Stomach (tissue), 8 donors: ENCODE measurements at regions not wholly inside any gene's neighbourhood (a gene's known extent, or its start where the extent isn't known, plus 50 kb on each side); places are given as distances from the start of the nearest gene placed in this dataset.

Experiments
- DNase-seq, 2 donors: peaks; one replicate each; pipeline versions ENCODE4 v3.0.0 to v3.0.0-alpha.2; 2013 to 2019
- H3K27ac ChIP-seq, 5 donors: fragments of 200-600 bp in 4 of 5; sonication (generic) in 4 of 5; one replicate each; pipeline ENCODE4 v1.5.1; 2013 to 2019; ENCODE audit warnings: mild to moderate bottlenecking in 1 of 5, moderate library complexity in 1 of 5
- H3K27me3 ChIP-seq, 3 donors: fragments of 200-600 bp; sonication (generic); one replicate each; pipeline ENCODE4 v1.5.1; 2017 to 2019; ENCODE audit warnings: mixed run types in 1 of 3
- H3K36me3 ChIP-seq, 4 donors: fragments of 200-600 bp; sonication (generic); 1 replicate in 3 of 4; 2 replicates in 1 of 4; pipeline ENCODE4 v1.5.1; 2016 to 2019
- H3K4me1 ChIP-seq, 4 donors: fragments of 200-600 bp; sonication (generic); one replicate each; pipeline ENCODE4 v1.5.1; 2016 to 2019
- H3K4me3 ChIP-seq, 4 donors: fragments of 200-600 bp; sonication (generic) in 3 of 4; one replicate each; pipeline ENCODE4 v1.5.1; 2016 to 2019; ENCODE audit warnings: mild to moderate bottlenecking in 1 of 4
- H3K9me3 ChIP-seq, 4 donors: fragments of 200-600 bp; sonication (generic); one replicate each; pipeline ENCODE4 v1.5.1; 2016 to 2019
- EP300 ChIP-seq: sonication (generic); formaldehyde crosslinking; IDR thresholded peaks from one replicate; pipeline ENCODE4 v1.6.1; 2017; ENCODE audit warnings: antibody characterized with exemption
- POLR2A ChIP-seq, 4 donors: fragments of 450-650 bp; IDR thresholded peaks; one replicate each; pipeline ENCODE4 v1.6.1; 2016; ENCODE audit warnings: antibody characterized with exemption in 4 of 4, control low read depth in 2 of 4, mild to moderate bottlenecking in 1 of 4, moderate library complexity in 1 of 4
- POLR2AphosphoS5 ChIP-seq, 3 donors: sonication (generic); formaldehyde crosslinking; IDR thresholded peaks; one replicate each; pipeline ENCODE4 v1.6.1; 2016; ENCODE audit warnings: antibody characterized with exemption in 3 of 3
- WGBS, 5 donors: extraction: QIAGEN DNeasy Blood & Tissue Kit in 3 of 5; methylation state at CpG; one replicate each; pipeline versions ENCODE4 v1.1.5 to v1.1.7; 2013 to 2018; 5-methylcytosine and 5-hydroxymethylcytosine counted together
- intact Hi-C: fragments of 100-400 bp; cut with DNase I; formaldehyde crosslinking; loops from one replicate; pipeline ENCODE4 v1.15.1; 2023; ENCODE audit warnings: low total_unique reads
- TF ChIP-seq, protein P1 (sequence below), 7 experiments: fragments of 450-650 bp in 4 of 7; fragments of 200-600 bp in 3 of 7; sonication (generic) in 3 of 7; IDR thresholded peaks; one replicate each; pipeline ENCODE4 v1.5.1; 2016 to 2019; ENCODE audit warnings: antibody characterized with exemption in 7 of 7, control low read depth in 2 of 7, mild to moderate bottlenecking in 1 of 7
- donor health status: healthy with polysubstance abuse.
- donor health status: Bipolar disorder and iron deficiency.
- donor health status: healthy.

GRCh38 chr6:8829296-8829695 lies 394.0 kb upstream of the SLC35B3 start:
- no peak overlapping the region for H3K27ac ChIP-seq
- no peak overlapping the region for H3K4me3 ChIP-seq
- no peak for DNase-seq
- H3K27me3 ChIP-seq: no peaks in the 10 kb centered on the region
- intact Hi-C loops: no loop called here
- H3K4me1 ChIP-seq: peaks cover 0 to 4% (median 0%) of the 10 kb centered on the region in 4 donors
- H3K36me3 ChIP-seq: no peaks in the 10 kb centered on the region
- WGBS, 5 donors: 74 to 85% (median 80%) methylated on average over 4 of the region's 4 CpGs
- no peaks in the 10 kb centered on the region for H3K9me3 ChIP-seq
- no peak for TF ChIP-seq EP300

GRCh38 chr6:8828376-8828775 lies 393.0 kb upstream of the SLC35B3 start:
- no peak for DNase-seq
- intact Hi-C loops: no loop called here
- Histone ChIP-seq H3K9me3 (no peaks in the 10 kb centered on the region), H3K27ac (no peak overlapping the region), H3K4me1 (peaks cover 0 to 4% (median 0%) of the 10 kb centered on the region in 4 donors), H3K27me3 (no peaks in the 10 kb centered on the region), H3K36me3 (no peaks in the 10 kb centered on the region), H3K4me3 (no peak overlapping the region)
- TF ChIP-seq POLR2AphosphoS5 (IDR thresholded peaks at IDR 0.05) (no peak), POLR2A (IDR thresholded peaks at IDR 0.05) (no peak), EP300 (no peak)
- TF ChIP-seq, protein P1, sequence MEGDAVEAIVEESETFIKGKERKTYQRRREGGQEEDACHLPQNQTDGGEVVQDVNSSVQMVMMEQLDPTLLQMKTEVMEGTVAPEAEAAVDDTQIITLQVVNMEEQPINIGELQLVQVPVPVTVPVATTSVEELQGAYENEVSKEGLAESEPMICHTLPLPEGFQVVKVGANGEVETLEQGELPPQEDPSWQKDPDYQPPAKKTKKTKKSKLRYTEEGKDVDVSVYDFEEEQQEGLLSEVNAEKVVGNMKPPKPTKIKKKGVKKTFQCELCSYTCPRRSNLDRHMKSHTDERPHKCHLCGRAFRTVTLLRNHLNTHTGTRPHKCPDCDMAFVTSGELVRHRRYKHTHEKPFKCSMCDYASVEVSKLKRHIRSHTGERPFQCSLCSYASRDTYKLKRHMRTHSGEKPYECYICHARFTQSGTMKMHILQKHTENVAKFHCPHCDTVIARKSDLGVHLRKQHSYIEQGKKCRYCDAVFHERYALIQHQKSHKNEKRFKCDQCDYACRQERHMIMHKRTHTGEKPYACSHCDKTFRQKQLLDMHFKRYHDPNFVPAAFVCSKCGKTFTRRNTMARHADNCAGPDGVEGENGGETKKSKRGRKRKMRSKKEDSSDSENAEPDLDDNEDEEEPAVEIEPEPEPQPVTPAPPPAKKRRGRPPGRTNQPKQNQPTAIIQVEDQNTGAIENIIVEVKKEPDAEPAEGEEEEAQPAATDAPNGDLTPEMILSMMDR (IDR thresholded peaks at IDR 0.05): no peak
- WGBS, 5 donors: 65 to 95% (median 95%) methylated on average over 4 of the region's 4 CpGs

DNA sequence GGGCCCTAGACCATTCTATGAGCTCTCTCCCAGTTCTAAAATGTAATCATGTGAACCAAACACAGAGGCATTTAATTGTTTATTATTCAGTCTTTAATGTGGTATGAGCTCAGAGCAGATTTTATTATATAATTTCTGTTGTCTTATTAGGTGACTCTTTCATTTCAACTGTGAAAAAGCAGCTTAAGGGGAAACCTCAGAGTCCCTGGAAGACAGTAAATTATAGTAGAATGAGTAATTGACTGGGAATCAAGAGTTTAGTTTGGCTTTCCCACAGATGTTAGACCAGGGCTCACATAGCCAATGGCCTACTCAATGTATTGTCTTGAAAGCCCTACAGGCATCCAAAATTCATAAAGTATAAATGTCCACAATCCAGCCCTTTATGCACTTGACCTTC lies 390.4 kb upstream of the SLC35B3 start:
- TF ChIP-seq POLR2A (IDR thresholded peaks at IDR 0.05) (no peak), EP300 (no peak), POLR2AphosphoS5 (IDR thresholded peaks at IDR 0.05) (no peak)
- TF ChIP-seq, protein P1 (IDR thresholded peaks at IDR 0.05): no peak
- H3K4me1 ChIP-seq: peaks cover 0 to 4% (median 0%) of the 10 kb centered on the region in 4 donors
- DNase-seq: no peak
- no peaks in the 10 kb centered on the region for H3K9me3 ChIP-seq
- no peak overlapping the region for H3K27ac ChIP-seq
- intact Hi-C loops: no loop called here
- no peaks in the 10 kb centered on the region for H3K36me3 ChIP-seq
- H3K27me3 ChIP-seq: no peaks in the 10 kb centered on the region
- H3K4me3 ChIP-seq: no peak overlapping the region

GRCh38 chr6:8821981-8822381 lies 386.6 kb upstream of the SLC35B3 start:
- TF ChIP-seq EP300 (no peak), POLR2A (IDR thresholded peaks at IDR 0.05) (no peak), POLR2AphosphoS5 (IDR thresholded peaks at IDR 0.05) (no peak)
- TF ChIP-seq, protein P1 (IDR thresholded peaks at IDR 0.05): no peak
- Histone ChIP-seq H3K9me3 (no peaks in the 10 kb centered on the region), H3K27me3 (no peaks in the 10 kb centered on the region), H3K27ac (no peak overlapping the region), H3K4me1 (no peaks in the 10 kb centered on the region), H3K36me3 (no peaks in the 10 kb centered on the region), H3K4me3 (no peak overlapping the region)
- no peak for DNase-seq
- intact Hi-C loops: no loop called here
- 82 to 93% (median 87%) methylated on average over 3 of the region's 3 CpGs for WGBS, 5 donors

DNA sequence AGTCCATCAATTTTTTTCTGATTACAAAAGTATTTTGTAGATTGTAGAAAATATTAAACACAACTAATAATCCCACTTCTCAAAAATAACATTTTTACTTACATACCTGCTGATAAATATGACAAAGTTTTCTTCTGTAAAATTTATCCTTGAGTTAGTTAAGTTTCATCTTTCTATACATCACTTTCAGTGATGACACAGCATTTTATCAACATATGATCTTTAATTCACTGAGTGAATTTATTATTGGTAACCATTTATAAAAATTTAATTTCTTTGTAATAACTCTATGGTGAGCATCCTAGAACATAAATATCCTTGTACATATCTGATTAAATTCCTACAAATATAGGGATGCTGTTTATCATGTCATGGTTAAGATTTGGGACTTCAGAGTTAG lies 385.0 kb upstream of the SLC35B3 start:
- no peak overlapping the region for H3K27ac ChIP-seq
- H3K9me3 ChIP-seq: no peaks in the 10 kb centered on the region
- H3K4me1 ChIP-seq: no peaks in the 10 kb centered on the region
- intact Hi-C loops: no loop called here
- H3K36me3 ChIP-seq: no peaks in the 10 kb centered on the region
- DNase-seq: no peak
- no peaks in the 10 kb centered on the region for H3K27me3 ChIP-seq
- no peak overlapping the region for H3K4me3 ChIP-seq
- TF ChIP-seq, protein P1 (IDR thresholded peaks at IDR 0.05): no peak
- no peak for TF ChIP-seq POLR2A (IDR thresholded peaks at IDR 0.05)
- no peak for TF ChIP-seq EP300
- TF ChIP-seq POLR2AphosphoS5 (IDR thresholded peaks at IDR 0.05): no peak
